Activated CD4-positive, alpha-beta T cell treated with anti-CD3 and anti-CD28 coated beads, Interleukin-2, Interleukin-4, amounts not matched to agents 100 ng/mL and 50 ng/mL, durations not matched to agents 16 hours and 8 hours (primary cell): ENCODE measurements at regions not wholly inside any gene's neighbourhood (a gene's known extent, or its start where the extent isn't known, plus 50 kb on each side); places are given as distances from the start of the nearest gene placed in this dataset.
"Not testable (repeated sequence)": the region's sequence is repeated elsewhere in the genome, so short reads cannot be mapped to it uniquely, and the experiment has no call there.

Source experiments
- DNase-seq: peaks from one replicate; pipeline ENCODE4 v3.0.0-alpha.2; 2020; ENCODE audit warnings: low spot score

GRCh38 chr6:67541586-67541985 lies 1093.5 kb upstream of the ADGRB3 start:
- no peak for DNase-seq

GRCh38 chr6:67538032-67538431 lies 1097.0 kb upstream of the ADGRB3 start:
- DNase-seq: no peak

GRCh38 chr6:67535946-67536345 lies 1099.1 kb upstream of the ADGRB3 start:
- no peak for DNase-seq

- no peak for DNase-seq
These were observed 1128.7 kb upstream of the ADGRB3 start for GRCh38 chr6:67506352-67506751.

- DNase-seq: no peak
These were observed 1133.3 kb upstream of the ADGRB3 start for GRCh38 chr6:67501755-67502154.

GRCh38 chr6:67497749-67498148 lies 1137.3 kb upstream of the ADGRB3 start:
- no peak for DNase-seq

- DNase-seq: no peak
These were observed 1138.9 kb upstream of the ADGRB3 start for GRCh38 chr6:67496191-67496590.

GRCh38 chr6:67493682-67494081 lies 1141.4 kb upstream of the ADGRB3 start:
- no peak for DNase-seq

GRCh38 chr6:67475700-67476099 lies 1159.4 kb upstream of the ADGRB3 start:
- no peak for DNase-seq

GRCh38 chr6:67467341-67467740 lies 1167.7 kb upstream of the ADGRB3 start:
- no peak for DNase-seq

GRCh38 chr6:67462725-67463124 lies 1172.4 kb upstream of the ADGRB3 start:
- DNase-seq: not testable (repeated sequence)

- DNase-seq: no peak
These were observed 1175.5 kb upstream of the ADGRB3 start for GRCh38 chr6:67459556-67459955.

GRCh38 chr6:67458265-67458664 lies 1176.8 kb upstream of the ADGRB3 start:
- DNase-seq: no peak

GRCh38 chr6:67451874-67452273 lies 1183.2 kb upstream of the ADGRB3 start:
- DNase-seq: no peak

- no peak for DNase-seq
These were observed 1184.4 kb upstream of the ADGRB3 start for GRCh38 chr6:67450641-67451040.

- no peak for DNase-seq
These were observed 1185.5 kb upstream of the ADGRB3 start for GRCh38 chr6:67449602-67450001.

- DNase-seq: no peak
These were observed 1202.0 kb upstream of the ADGRB3 start for GRCh38 chr6:67433124-67433523.

- no peak for DNase-seq
These were observed 1204.0 kb upstream of the ADGRB3 start for GRCh38 chr6:67431076-67431475.

GRCh38 chr6:67426686-67427085 lies 1208.4 kb upstream of the ADGRB3 start:
- DNase-seq: not testable (repeated sequence)

- no peak for DNase-seq
These were observed 1223.0 kb upstream of the ADGRB3 start for GRCh38 chr6:67412035-67412434.

- DNase-seq: no peak
These were observed 1224.0 kb upstream of the ADGRB3 start for GRCh38 chr6:67411036-67411435.

GRCh38 chr6:67394254-67394653 lies 1240.8 kb upstream of the ADGRB3 start:
- DNase-seq: no peak

GRCh38 chr6:67393356-67393755 lies 1241.7 kb upstream of the ADGRB3 start:
- no peak for DNase-seq

GRCh38 chr6:67391955-67392354 lies 1243.1 kb upstream of the ADGRB3 start:
- DNase-seq: no peak

GRCh38 chr6:67369679-67370078 lies 1265.4 kb upstream of the ADGRB3 start:
- DNase-seq: no peak
